HepG2 (cell line): ENCODE measurements at regions not wholly inside any gene's neighbourhood (a gene's known extent, or its start where the extent isn't known, plus 50 kb on each side); places are given as distances from the start of the nearest gene placed in this dataset.
"Not testable (repeated sequence)": the region's sequence is repeated elsewhere in the genome, so short reads cannot be mapped to it uniquely, and the experiment has no call there.

Experiments used
- ATAC-seq: fragments of 200-7000 bp; cut with Tn5 transposase; 3 replicates; pipeline ENCODE4 v1.9.1; 2020; ENCODE audit warnings: mild to moderate bottlenecking, moderate library complexity
- BruUV-seq: library from RNA; stranded (reverse); fragments of 400-500 nt; replicated peaks from 2 replicates; lab custom pipeline; 2021; lab: Mats Ljungman, UMichigan
- CTCF ChIA-PET: fragments of 300-600 bp; formaldehyde crosslinking; extraction: SDS; loops from one replicate; lab custom pipeline; 2021; ENCODE audit warnings: low total read pairs, inconsistent platforms, low intra/inter-chr PET ratio; lab: Yijun Ruan, JAX
- POLR2A ChIA-PET: fragments of 350-600 bp; sonication (Branson Sonifier 250); formaldehyde crosslinking; loops from one replicate; lab custom pipeline; 2020; ENCODE audit warnings: antibody characterized with exemption, inconsistent platforms; lab: Yijun Ruan, JAX
- DNase-seq: peaks from one replicate; pipeline ENCODE4 v3.0.0-alpha.2; 2015; ENCODE audit warnings: low spot score
- FAIRE-seq: peaks from 3 replicates; lab custom pipeline; 2011; peaks lifted over from hg19 to GRCh38; lab: Jason Lieb, UNC
- H2AFZ ChIP-seq: one replicate; pipeline ENCODE4 v1.6.1; 2011; ENCODE audit warnings: low read length, inconsistent platforms
- H3K27ac ChIP-seq: fragments of 300-600 bp; 3 replicates; pipeline ENCODE4 v1.8.0; 2011; ENCODE audit warnings: mixed run types, mild to moderate bottlenecking, mixed read lengths, low read length, inconsistent platforms; ENCODE audit not compliant: insufficient read depth; ENCODE audit errors: extremely low read length
- H3K27me3 ChIP-seq, 2 experiments: fragments of 200-600 bp in 1 of 2; 2 replicates in 1 of 2; 3 replicates in 1 of 2; pipeline versions ENCODE4 v1.6.0 to v1.8.0; 2011; ENCODE audit warnings: low read length in 2 of 2, mild to moderate bottlenecking in 2 of 2, moderate library complexity in 2 of 2, inconsistent platforms in 1 of 2; ENCODE audit not compliant: insufficient read depth in 2 of 2, control insufficient read depth in 1 of 2
- H3K36me3 ChIP-seq, 2 experiments: fragments of 200-600 bp in 1 of 2; replicated peaks in 1 of 2; 2 replicates in 1 of 2; 3 replicates in 1 of 2; pipeline versions ENCODE4 v1.5.1 to v1.8.0; 2011; ENCODE audit warnings: low read length in 2 of 2, inconsistent platforms in 1 of 2; ENCODE audit not compliant: insufficient read depth in 2 of 2, control insufficient read depth in 1 of 2
- H3K4me1 ChIP-seq: 2 replicates; pipeline ENCODE4 v1.5.1; 2012; ENCODE audit warnings: low read length, inconsistent platforms; ENCODE audit not compliant: insufficient read depth
- H3K4me2 ChIP-seq: 2 replicates; pipeline ENCODE4 v1.6.0; 2011; ENCODE audit warnings: low read depth, low read length, inconsistent platforms
- H3K4me3 ChIP-seq, 3 experiments: fragments of 200-600 bp in 1 of 3; sonication (generic), shearing (Covaris generic) in 1 of 3; replicated peaks in 1 of 3; 2 replicates each; pipeline ENCODE4 v1.5.1; 2011 to 2016; ENCODE audit warnings: low read length in 3 of 3, inconsistent platforms in 2 of 3, low read depth in 2 of 3, mild to moderate bottlenecking in 2 of 3, control low read depth in 1 of 3, mixed read lengths in 1 of 3; ENCODE audit not compliant: insufficient read depth in 1 of 3
- H3K79me2 ChIP-seq: one replicate; pipeline ENCODE4 v1.6.1; 2011; ENCODE audit warnings: low read length, inconsistent platforms; ENCODE audit not compliant: insufficient read depth
- H3K9ac ChIP-seq: 2 replicates; pipeline ENCODE4 v1.6.0; 2011; ENCODE audit warnings: mild to moderate bottlenecking, low read depth, low read length, inconsistent platforms; ENCODE audit not compliant: insufficient read depth
- H3K9me3 ChIP-seq: 2 replicates; pipeline ENCODE4 v1.5.1; 2012; ENCODE audit warnings: mild to moderate bottlenecking, low read length
- H4K20me1 ChIP-seq: 2 replicates; pipeline ENCODE4 v1.6.0; 2011; ENCODE audit warnings: inconsistent platforms, mild to moderate bottlenecking, low read length, moderate library complexity; ENCODE audit not compliant: insufficient read depth
- MAFF ChIP-seq: IDR thresholded peaks from 2 replicates; pipeline ENCODE4 v1.6.1; 2011; ENCODE audit warnings: low read depth, low read length, improper control_type of control experiment
- MAFK ChIP-seq, 2 experiments: IDR thresholded peaks in 1 of 2; conservative IDR thresholded peaks in 1 of 2; 2 replicates each; pipeline ENCODE4 v1.6.1; 2011; ENCODE audit warnings: improper control_type of control experiment in 2 of 2, low read length in 2 of 2
- SMC3 ChIP-seq: IDR thresholded peaks from 2 replicates; pipeline ENCODE4 v1.6.1; 2011; ENCODE audit warnings: low read length, improper control_type of control experiment
- WGBS: methylation state at CpG from one replicate; pipeline ENCODE4 v1.1.6; 2017; ENCODE audit warnings: low lambda C conversion rate; 5-methylcytosine and 5-hydroxymethylcytosine counted together
- in situ Hi-C: cut with HindIII; loops from 2 replicates; pipeline ENCODE4 v1.10.0; 2017; ENCODE audit warnings: low pct_unique_long_range_greater_than_20kb; ENCODE audit not compliant: extremely low pct_ligation_motif_present
- intact Hi-C: fragments of 100-400 bp; cut with micrococcal nuclease; formaldehyde crosslinking; loops from one replicate; pipeline ENCODE4 v1.10.0; 2022; ENCODE audit not compliant: unreplicated experiment
- TF ChIP-seq, protein P1 (sequence below): sonication (generic); formaldehyde crosslinking; IDR thresholded peaks from 2 replicates; pipeline ENCODE4 v1.4.0; 2020; ENCODE audit warnings: missing genetic modification reagents, low read depth, mild to moderate bottlenecking, borderline replicate concordance

DNA sequence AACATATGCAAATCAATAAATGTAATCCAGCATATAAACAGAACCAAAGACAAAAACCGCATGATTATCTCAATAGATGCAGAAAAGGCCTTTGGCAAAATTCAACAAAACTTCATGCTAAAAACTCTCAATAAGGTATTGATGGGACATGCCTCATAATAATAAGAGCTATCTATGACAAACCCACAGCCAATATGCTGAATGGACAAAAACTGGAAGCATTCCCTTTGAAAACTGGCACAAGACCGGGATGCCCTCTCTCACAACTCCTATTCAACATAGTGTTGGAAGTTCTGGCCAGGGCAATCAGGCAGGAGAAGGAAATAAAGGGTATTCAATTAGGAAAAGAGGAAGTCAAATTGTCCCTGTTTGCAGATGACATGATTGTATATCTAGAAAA, 2148.1 kb upstream of the DEFB115 start:
- H3K4me3 ChIP-seq, H3K27me3 ChIP-seq, H3K4me1 ChIP-seq, FAIRE-seq, H3K4me2 ChIP-seq, DNase-seq, H2AFZ ChIP-seq, in situ Hi-C loops, H4K20me1 ChIP-seq, BruUV-seq, H3K27ac ChIP-seq, H3K79me2 ChIP-seq, ATAC-seq, H3K36me3 ChIP-seq, H3K9ac ChIP-seq, POLR2A ChIA-PET, CTCF ChIA-PET, intact Hi-C loops: not testable (repeated sequence)
- WGBS: 35% methylated on average over 2 of the region's 2 CpGs
- H3K9me3 ChIP-seq: peaks cover 38% of the 10 kb centered on the region
- TF ChIP-seq MAFF (peak; percentile 59), MAFK (conservative IDR thresholded peaks at IDR 0.05 in 1 of 2, IDR thresholded peaks at IDR 0.05 in 1 of 2; ENCODE audit: low read length in 2 of 2) (peak; percentile 60 to 75)

DNA sequence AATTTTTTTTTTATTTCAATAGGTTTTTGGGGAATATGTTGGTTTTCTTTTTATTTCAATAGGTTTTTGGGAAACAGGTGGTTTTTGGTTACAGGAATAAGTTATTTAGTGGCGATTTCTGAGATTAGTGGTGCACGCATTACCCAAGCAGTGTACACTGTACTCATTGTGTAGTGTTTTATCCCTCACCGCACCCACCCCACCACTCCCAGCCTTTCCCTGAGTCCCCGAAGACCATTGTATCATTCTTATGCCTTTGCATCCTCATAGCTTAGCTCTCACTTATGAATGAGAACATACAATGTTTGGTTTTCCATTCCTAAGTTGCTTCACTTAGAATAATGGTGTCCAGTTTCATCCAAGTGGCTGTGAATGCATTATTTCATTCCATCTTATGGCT, 2142.4 kb upstream of the DEFB115 start:
- BruUV-seq, H3K4me2 ChIP-seq, DNase-seq, H2AFZ ChIP-seq, ATAC-seq, H3K36me3 ChIP-seq, in situ Hi-C loops, H3K9ac ChIP-seq, H3K4me3 ChIP-seq, FAIRE-seq, H3K4me1 ChIP-seq, H3K27ac ChIP-seq, POLR2A ChIA-PET, H3K79me2 ChIP-seq, H3K27me3 ChIP-seq, CTCF ChIA-PET, H4K20me1 ChIP-seq, intact Hi-C loops: not testable (repeated sequence)
- peaks cover 54% of the 10 kb centered on the region for H3K9me3 ChIP-seq
- WGBS: 30% methylated on average over 4 of the region's 4 CpGs

DNA sequence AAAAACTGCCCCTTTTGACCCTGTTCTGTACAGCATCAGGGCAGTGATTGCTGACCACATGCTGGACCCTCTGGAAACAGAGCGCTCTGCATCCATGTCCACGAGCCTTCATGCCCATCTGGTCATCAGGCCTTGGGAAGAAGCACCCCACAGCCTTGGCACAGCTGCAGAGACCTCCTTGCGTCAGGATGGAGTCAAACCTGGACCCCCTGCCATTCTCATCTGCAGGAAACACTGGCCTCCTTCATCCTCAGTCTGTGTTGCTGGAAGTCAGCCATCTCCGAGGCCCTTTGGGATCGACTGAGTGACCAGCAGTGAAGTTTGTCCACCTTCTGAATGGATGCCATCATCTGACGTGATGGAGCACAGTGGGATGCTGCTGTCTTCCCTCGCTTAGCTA, 2138.3 kb upstream of the DEFB115 start:
- Histone ChIP-seq H3K9me3 (peaks cover 59% of the 10 kb centered on the region), H3K27me3 (no peaks in the 10 kb centered on the region), H3K36me3 (no peaks in the 10 kb centered on the region), H3K4me3 (no peak overlapping the region), H3K4me2 (no peak overlapping the region), H3K27ac (no peak overlapping the region), H3K9ac (no peak overlapping the region), H3K4me1 (no peaks in the 10 kb centered on the region), H4K20me1 (no peaks in the 10 kb centered on the region), H2AFZ (no peak overlapping the region), H3K79me2 (no peaks in the 10 kb centered on the region)
- ATAC-seq: no peak
- TF ChIP-seq, protein P1, sequence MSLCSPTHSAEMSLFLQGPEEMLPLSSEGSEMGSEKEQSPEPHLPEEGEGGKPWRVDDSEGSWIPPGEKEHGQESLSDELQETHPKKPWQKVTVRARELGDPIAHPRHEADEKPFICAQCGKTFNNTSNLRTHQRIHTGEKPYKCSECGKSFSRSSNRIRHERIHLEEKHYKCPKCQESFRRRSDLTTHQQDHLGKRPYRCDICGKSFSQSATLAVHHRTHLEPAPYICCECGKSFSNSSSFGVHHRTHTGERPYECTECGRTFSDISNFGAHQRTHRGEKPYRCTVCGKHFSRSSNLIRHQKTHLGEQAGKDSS: no peak
- TF ChIP-seq SMC3: no peak
- FAIRE-seq: no peak
- in situ Hi-C loops (no loop called here), intact Hi-C loops (no loop called here)
- no TSS peak for BruUV-seq
- DNase-seq: no peak
- WGBS: 39% methylated on average over 7 of the region's 7 CpGs
- POLR2A ChIA-PET: no interaction called here
- CTCF ChIA-PET: no interaction called here

DNA sequence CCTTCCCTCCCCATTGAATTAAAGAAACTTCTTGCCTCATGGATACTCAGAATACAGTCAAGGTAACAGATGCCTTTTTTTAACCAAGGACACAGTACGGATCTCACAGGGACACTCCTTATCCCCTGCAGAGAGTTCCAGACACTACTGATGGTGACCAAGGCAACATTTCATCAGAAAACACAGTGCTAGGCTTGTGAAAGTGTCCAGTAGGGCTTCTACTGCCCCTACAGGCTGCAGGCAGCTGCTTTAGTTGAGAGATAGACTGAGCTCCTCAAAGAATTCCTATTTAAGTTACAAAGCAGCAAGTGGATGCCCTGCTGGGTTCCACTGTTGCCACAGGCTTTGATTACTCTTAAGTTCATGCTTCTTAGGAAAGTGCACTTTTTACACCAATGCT, 2137.8 kb upstream of the DEFB115 start:
- H3K27me3 ChIP-seq, H3K9ac ChIP-seq, intact Hi-C loops, ATAC-seq, H3K4me3 ChIP-seq, H2AFZ ChIP-seq, in situ Hi-C loops, CTCF ChIA-PET, H3K36me3 ChIP-seq, H3K4me2 ChIP-seq, DNase-seq, H4K20me1 ChIP-seq, POLR2A ChIA-PET, H3K79me2 ChIP-seq, H3K4me1 ChIP-seq, FAIRE-seq, BruUV-seq, H3K27ac ChIP-seq: not testable (repeated sequence)
- 23% methylated on average over 1 of the region's 1 CpG for WGBS
- peaks cover 63% of the 10 kb centered on the region for H3K9me3 ChIP-seq
